NCI-H69 (cell line): ENCODE measurements at regions not wholly inside any gene's neighbourhood (a gene's known extent, or its start where the extent isn't known, plus 50 kb on each side); places are given as distances from the start of the nearest gene placed in this dataset.
A peak's percentile ranks its signal among the peaks of the same experiment; 100 is the strongest.

ENCODE experiments used
- DNase-seq: peaks from one replicate; lab custom pipeline; 2025; lab: John Stamatoyannopoulos, UW

DNA sequence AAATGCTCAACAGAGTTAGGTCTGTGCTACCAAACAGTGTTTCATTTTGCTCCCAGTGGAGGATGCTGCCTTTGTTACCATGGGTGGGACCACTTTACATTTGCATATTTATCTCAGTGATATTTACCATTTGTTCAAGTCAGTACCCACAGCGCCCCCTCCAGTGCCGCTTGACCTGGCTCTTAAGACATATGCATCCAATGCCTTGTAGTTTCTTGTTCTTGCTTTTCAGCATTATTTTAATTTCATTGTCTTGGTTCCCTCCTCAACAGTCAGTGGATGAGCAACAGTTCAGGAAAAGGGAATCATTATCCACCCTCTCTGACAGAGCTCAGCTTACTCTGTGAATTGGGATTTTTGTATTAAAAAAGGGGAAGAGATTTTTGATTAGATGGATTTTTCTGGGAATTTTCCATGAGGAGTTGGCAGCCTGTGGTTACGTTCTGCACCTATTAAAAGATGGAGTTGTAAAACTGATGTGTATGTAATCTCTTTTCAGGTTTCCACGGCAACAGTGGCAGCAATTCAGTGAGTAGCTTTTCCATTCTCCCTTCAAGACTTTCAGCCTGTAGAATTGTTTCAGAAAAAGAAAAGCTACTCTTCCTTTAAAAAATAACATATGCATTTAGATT lies 240.5 kb upstream of the DAAM1 start:
- peak; percentile 51 for DNase-seq

DNA sequence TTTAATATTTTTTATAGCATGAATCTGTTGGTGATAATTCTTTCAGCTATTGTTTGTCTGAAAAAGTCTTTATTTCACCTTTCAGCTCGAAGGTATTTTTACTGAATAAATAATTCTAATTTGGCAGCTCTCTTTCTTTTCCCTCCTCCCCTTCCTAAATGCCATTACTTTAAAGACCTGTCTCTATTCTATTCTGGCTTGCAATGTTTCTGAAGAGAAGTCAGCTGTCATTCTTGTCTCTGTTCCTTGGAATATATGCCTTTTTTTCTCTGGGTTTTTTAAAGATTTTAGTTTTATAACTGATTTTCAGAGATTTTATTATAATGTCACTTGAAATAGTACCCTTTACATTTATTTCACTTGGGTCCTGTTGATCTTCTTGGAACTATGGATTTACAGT lies 237.9 kb upstream of the DAAM1 start:
- DNase-seq: no peak

DNA sequence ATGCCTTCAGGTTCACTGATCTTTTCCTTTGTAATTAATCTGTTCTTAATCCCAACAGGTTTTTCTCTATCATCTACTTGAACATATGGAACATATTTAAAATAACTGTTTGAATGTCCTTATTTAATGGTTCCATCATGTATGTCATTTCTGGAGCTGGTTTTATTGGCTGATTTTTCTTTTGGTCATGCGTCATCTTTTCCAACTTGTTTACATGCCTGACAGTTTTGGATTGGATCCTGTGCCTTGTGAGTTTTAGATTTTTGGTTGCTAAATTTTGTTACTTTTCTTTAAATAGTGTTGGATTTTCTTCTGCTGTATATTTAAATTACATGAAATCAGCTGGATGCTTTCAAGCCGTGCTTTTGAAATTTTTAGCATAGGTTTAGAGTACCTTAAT lies 237.3 kb upstream of the DAAM1 start:
- DNase-seq: no peak

DNA sequence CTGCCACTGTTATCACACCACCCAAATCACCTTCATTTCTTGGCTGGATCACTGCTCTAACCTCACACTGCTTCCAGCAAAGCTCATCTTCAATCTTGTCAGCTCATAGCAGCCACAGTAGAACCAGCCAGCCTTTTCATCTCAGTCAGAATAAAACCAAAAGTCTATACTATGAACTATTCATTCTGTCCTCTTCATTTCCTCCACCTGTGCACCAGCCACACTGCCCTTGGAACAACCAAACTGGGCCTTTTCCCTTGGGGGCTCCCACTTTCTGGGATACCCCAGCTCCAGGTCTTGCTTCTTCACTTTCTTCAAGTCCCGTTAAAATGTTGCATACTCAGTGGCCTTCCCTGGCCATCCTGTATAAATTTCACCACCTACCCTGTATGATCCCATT lies 234.4 kb upstream of the DAAM1 start:
- no peak for DNase-seq

DNA sequence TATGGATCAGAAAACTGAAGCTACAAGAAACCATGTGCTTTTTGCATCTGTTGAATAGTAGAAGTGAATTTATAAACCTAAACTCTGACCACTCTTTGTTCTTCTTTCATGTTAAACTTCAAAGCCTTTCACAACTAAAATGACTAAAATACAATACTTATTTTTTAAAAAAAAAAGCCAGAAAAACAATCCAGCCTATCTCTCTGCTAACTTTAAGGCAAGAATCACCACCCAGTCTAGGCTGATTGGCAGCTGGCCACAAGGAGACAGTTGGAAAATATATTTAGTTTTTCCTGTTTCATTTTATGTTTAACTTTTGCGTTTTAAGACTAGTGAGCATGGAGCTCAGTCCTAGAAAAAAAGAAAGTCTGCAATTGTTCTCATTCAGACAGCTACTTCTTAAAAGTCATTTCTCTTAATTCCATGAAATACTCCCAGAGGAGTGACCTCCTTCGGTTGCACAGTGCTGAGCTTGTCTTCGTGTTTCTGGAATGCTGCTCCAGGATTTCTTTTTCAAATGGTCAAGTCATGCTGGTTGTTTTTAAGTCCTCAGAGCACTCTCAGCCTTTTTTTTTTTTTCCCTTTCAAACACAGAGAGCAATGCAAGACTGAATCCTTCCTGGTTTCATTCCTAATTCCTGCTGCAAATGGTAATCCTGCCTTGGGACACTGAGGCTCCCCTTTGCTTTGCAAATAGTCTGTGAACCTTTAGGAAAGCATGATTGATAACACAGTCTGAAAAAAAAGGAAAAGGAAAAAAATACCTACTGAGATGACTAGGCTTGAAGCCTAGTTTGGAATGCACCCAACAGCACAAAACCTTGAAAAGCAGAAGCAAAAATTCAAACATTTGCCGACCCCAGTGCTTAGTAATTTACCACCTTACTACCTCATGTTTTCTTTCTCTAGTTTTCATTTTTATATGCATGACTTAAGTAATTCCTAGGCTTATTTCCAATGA lies 233.3 kb upstream of the DAAM1 start:
- no peak for DNase-seq

DNA sequence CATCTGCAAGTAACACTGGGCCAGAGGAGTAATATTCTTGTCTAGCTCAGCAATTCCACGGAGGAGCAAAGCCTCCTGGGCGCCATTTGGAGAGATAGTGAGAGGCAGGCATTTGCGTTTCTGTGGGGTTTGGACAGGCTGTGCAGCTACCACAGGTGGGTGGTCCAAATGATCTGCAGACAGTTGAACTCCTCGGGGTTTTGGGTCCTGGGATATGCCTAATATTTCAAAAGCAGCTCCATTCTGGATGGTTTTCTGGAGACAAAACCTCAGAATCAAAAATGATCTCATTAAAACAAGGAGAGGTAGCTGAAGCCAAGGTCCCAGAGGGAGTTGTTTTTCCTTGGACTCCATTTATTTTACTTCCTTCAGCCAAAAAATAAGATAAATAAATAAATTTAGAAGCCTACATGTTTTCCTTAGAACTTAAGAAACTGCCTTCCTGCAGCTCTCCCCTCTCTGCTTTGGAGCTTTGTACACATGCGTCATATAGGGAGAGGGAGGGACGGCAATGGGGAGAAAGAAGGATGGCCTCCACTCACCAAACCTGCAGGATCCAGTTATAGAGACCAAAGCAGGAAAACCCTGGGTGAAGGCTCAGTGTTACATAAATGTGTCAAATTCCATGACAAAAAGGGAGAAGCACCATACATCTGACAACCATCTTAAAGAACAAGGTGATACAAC lies 227.3 kb upstream of the DAAM1 start:
- DNase-seq: no peak

DNA sequence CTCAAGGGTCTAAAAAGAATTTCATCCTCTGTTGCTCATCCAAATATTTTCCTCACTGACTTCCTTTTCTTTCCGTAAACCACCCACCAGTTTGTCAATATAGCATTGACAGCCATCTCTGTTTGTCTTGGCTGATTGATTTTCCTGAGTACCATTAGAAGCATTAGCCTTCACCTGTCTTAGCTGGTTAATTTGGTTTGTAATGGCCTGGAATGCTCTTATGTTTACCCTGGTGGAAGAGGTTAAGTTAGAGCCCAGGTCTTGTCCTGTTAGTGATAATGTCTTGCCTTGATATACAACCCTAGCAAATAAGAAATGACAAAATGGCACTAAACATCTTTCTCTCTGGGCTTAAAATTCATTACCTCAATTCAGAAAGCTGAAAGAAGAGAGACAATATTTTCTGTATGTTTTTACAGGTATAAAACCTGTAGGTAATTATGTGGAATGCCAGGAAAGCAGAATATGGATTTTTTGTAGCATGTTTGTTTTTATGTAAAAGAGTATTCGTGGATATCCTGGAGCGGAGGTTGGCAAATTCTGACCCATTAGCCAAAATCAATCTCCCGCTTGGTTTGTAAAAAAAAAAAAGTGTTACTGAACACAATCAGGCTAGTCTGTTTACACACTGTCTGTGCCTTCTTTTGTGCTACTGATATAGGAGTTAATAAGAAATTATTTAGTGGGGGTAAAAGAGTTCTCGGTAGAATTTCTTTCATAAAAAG lies 224.4 kb upstream of the DAAM1 start:
- DNase-seq: peak; percentile 82

DNA sequence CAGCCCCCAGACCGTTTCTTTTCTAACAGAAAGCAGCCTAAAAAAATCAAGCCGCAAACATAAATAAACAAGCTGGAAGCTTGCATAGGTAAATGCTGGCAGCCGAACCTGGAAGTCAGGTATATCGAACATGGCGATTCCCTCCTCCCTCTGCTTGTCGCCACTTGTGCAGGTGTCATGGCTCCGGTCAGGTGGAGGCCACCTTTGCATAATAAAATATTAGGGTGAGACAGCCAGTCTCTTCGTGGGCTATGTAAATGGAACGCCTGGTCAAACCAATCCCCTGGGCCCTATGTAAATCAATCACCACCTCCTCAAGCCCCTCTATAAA lies 223.9 kb upstream of the DAAM1 start:
- DNase-seq: no peak

DNA sequence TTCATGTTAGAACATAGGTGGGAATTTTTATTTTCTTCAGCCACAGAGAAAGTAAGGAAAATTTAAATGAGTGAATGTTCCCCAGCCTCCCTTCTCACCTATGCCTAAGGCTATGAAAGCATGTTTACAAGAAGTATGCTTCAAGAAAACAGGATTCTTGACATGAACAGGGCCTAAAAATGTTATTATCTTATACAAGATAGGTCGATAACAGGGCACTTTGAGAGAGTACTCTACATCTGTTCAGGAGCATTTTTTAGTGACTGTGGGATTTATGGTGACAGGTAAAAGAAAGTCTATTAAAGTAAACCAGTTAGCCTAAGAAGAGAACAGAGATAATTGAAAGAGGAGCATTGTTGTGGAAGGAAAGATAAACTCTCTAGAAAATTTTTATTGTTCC lies 222.9 kb upstream of the DAAM1 start:
- DNase-seq: no peak

DNA sequence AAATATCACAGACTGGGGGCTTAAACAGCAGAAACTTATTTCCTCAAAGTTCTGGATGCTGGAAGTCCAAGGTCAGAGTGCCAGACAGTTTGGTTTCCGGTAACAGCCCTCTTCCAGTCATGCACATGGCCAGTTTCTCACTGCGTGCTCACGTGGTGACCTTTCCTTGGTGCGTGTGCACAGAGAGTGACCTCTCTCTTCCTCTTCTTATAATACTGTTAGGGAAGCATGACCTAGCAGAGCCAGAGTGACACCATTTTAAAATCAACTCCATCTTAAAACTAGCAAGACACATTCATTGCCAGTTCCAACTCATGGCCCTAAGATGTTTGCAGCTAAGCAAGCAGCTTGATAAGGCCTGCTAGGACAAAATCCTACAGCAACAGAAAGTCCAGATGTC lies 221.5 kb upstream of the DAAM1 start:
- no peak for DNase-seq

DNA sequence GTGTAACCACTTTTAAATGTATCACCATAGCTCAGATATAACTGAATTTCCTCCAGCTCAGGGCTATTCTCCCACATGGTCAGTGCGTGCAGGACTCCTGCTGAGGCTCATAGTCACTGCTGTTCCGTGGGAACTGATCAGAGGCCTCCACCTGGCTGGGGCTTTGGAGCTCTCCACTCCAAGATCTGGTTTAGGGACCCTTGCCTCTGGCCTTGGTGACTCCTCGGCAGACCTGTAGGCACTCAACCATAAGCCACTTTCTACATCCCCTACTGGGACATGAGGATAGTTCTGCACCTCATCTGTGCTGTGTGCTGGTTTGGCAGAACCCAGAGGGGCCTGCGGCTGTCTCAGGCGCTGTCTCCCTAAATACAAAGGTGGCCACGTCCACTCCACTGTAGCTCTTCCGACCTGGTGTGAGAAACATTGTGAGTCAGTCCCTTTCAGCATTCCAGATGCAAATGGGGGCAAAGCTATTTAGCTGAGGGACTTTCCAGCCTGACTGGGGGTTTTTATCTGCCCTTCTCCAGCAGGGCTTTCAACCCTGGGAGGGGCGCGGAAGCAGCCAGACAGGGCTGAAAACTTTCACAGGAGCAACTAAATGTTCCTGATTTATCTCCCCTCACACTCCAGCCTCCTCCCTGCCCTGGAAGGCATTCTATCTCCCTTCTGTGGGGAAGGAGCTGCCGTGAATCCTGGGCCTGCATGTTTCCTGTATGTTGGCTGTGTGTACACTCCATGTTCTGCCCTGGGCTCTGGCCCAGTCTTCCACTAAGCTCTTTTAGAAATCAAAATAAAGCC lies 218.3 kb upstream of the DAAM1 start:
- peak; percentile 35 for DNase-seq

DNA sequence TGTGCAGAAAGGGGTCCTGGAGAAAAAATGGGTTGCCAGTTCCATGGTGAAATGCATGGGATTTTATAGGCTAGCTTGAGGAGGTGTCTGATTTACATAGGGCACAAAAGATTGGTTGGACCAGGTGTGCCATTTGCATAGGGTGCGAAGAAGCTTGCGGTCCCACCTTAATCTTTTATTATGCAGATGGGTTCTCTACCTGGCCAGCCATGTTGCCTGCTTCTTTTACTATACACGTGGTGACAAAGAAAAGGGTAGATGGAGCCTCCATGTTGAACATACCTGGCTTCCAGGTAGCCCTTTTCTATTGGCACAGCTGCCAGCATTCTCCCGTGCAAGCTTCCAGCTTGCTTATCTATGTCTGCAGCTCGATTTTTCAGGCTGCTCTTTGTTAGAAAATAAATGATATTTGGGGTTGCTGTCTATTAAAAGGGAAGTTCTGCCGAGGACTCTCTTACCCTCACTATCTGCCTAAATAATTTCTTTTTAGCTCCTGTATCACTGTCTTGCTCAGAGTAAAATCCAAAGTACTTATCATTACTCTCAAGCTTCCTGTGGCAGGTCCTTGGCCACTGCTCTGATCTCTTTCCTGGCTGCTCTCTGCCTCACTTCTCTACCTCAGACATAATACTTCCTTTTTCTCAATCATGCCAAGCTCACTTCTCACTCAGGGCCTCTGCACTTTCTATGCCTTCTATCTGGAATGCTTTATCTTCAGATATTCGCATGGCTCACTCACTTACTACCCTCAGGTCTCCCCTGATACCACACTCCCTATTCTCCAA lies 216.0 kb upstream of the DAAM1 start:
- no peak for DNase-seq

DNA sequence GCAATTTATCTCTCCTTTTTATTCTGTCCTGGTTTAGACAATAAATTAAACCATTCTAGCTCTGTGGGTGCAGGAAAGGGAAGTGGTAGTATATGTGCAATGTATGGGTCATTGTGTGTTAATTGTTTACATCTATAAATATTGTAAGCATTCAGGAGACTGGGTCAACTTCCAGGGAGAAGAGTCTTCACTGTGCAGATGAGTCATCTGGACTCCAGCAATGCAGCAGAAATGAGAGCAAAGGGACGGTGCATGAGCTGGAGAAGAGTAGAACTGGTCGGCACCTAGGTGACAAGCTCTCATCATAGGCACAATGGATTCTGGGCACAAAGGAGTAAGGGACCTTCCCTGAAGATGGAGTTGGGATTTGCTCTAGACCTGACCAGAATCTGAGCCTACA lies 211.1 kb upstream of the DAAM1 start:
- DNase-seq: peak; percentile 34

DNA sequence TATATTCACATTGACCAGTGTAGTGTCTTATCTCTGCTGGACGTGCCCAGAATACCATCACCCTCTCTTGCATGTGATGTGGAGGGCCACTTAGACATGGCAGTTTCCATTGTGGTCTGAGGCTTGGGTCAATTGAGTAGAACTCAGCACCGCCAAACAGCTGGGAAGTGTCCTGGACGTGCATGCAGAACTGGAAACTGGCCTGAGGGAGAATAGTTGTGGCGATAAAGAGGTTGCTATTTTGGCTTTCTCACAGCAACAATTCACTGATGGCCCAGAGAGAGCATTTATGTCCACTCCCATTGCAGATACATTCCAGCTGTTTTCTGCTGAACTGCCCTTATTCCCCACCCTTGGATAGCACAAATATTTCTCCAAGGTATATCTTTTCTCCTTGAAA lies 210.1 kb upstream of the DAAM1 start:
- DNase-seq: no peak

DNA sequence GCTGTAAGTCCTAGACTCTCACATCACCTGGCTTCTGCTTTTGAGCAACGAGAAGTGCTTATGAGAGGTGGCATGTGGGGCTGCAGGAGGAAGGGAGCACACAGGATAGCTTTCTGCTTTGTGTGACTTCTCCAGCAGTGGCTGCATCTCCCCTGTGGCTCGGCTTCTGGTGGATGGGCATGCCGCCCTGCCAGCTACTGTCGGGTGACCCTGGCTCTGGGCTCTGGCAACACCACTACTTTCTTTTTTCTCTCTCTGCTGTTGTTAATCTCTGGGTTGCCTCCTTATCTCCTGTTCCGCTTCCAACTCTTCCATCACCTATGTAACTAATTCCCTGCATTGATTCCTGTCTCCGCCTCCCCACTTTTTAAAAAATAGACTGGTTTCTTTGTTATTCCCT lies 209.1 kb upstream of the DAAM1 start:
- peak; percentile 90 for DNase-seq

DNA sequence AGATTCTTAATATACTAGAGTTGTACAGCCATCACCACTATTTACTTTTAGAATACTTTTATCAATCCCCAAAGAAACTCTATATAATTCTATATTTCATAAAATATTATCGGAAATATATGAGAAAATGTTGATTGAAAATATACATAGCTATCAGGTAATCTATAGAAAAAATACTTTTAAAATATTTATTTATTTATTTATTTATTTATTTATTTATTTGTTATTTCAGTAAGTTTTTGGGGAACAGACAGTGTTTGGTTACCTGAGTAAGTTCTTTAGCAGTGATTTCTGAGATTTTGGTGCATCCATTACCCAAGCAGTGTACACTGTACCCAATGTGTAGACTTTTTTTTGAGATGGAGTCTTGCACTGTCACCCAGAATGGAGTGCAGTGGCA lies 206.6 kb upstream of the DAAM1 start:
- no peak for DNase-seq

DNA sequence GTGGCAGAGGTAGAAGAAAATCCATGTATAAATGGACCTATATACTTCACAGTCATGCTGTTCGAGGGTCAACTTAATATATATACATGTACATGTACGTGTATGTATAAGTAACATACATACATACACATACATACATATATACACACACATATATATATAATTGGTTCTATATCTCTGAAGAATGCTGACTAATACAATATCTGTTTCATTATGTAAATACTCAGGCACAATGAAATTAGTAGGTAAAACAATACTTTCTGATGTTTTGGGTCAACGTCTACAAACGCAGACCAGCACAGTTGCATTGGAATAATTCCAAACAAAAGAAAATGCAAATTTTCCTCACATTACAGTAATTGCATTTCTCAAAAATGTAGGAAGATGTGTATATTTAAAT lies 202.7 kb upstream of the DAAM1 start:
- no peak for DNase-seq

DNA sequence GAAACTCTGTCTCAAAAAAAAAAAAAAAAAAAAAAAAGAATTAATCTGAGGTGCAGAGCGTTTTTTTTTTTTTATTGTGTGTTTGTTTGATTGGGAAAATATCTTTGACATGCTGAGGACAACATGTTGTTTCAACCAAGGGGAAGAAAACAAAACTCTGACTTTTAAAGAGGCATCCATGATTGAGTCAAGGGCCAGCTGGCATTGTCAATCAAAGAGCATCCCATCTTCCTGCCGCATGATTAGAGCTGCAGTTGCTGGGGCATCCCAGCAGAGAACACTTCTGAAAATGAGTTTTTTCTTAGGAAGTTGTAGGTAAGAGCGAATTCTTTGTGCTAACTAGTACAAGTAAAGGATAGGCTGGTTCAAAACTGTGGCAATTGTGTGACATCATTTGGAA lies 200.9 kb upstream of the DAAM1 start:
- DNase-seq: no peak

DNA sequence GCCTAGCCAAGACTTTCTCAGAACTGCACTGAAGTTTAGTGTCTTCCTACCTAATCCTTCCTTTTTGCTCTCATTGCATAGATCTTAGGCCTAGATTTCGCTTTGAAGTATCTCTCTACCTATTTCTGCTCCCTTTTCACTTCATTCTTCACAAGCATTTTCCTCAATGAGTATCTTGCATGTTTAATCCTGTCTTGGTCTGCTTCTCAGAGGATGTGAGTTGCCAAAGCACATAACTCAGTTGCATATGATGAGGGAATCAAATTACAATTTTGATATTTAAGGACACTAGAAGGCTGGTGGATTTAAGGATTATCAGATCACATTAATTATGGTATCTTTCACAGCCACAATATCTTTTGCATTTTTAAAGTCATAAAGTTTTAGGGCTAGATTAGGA lies 195.5 kb upstream of the DAAM1 start:
- no peak for DNase-seq

DNA sequence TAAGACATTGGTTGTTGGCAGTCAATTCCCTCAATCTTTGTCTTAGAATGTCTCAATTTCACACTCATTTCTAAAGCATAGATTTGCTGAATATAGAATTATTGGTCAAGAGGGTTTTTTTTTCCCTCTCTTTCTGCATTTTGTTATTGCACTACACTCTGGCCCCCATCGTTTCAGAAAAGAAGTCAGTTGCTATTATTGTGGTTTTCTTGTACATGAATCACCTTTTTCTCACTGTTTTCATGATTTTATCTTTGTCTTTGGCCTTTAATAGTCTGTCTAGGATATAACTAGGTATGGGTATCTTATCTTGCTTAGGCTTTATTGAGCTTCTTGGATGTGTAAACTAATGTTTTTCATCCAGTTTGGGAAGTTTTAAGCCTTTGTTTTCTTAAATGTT lies 194.3 kb upstream of the DAAM1 start:
- no peak for DNase-seq

DNA sequence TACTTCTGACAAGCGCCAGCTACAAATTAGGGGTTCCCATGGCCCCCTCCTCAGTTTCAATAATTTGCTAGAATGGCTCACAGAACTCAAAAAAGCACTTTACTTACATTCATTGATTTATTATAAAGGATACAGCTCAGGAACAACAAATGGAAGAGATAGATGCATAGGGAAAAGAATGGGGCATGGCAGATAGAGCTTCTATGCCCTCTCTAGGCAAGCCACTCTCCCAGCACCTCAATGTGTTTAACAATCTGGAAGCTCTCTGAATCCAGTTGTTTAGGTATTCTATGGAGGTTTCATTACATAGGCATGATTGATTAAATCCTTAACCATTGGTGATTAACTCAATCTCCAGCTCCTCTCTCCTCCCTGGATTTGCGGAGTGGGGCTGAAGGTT lies 184.5 kb upstream of the DAAM1 start:
- DNase-seq: peak; percentile 18
